ENCODE measurements at regions not wholly inside any gene's neighbourhood (a gene's known extent, or its start where the extent isn't known, plus 50 kb on each side); places are given as distances from the start of the nearest gene placed in this dataset.

DNA sequence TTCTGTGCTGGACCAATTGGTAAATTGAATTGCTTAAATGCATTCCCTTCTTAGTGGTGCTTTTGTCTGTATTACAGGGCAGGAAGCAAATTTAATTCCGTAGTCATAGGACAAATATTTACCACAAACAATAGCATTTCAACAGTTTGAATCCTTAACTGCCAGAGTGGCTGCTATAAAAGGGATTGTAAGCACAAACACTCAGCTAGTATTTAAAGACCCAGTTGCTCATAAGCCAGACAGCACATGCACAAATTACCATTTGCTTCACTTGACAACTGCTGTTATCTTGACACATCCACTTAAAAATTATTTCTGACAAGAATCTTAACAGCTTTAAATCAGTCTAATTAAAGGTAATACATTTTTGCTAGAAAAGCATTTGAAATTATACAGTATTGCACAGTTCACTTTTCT, 490.2 kb upstream of the ADAMTS9 start:
- H3K4me3 ChIP-seq (replicated peaks; ENCODE audit: insufficient read depth, low read length), result no peak overlapping the region

DNA sequence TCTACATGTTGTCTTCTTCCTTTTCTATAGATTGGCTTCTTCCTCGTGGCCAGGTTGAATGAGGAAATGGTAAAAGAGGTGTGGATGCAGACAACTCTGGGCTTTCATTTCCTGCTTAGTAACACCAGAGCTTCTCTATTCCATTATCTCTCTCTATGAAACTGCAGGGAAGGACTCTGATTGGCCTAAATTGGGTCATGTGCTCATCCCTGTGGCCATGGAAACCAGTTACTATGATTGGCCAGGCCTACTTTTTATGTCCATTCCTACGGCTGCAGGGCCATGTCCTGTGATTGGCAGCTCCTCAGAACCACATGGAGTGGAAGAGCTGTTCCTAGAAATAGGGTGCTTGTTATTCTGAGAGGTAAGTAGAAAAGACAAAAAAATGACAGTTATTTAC, 486.9 kb upstream of the ADAMTS9 start:
- Histone ChIP-seq H3K4me3 (replicated peaks; ENCODE audit: insufficient read depth, low read length) (no peak overlapping the region), H3K27ac (replicated peaks) (no peak overlapping the region), H3K27me3 (ENCODE audit: insufficient read depth, poor library complexity, severe bottlenecking) (no peaks in the 10 kb centered on the region)
- no peak for DNase-seq (ENCODE audit: low read depth in 1 of 2, low spot score in 1 of 2)
- no peak for TF ChIP-seq POLR2AphosphoS5 (IDR thresholded peaks at IDR 0.05; ENCODE audit: low read depth)
- no peak for TF ChIP-seq SPI1 (IDR thresholded peaks at IDR 0.05; ENCODE audit: borderline replicate concordance, low read depth)
- TF ChIP-seq GABPA (IDR thresholded peaks at IDR 0.05; ENCODE audit: low read depth), result no peak
- no peak for TF ChIP-seq CTCF (IDR thresholded peaks at IDR 0.05; ENCODE audit: insufficient read depth, low read length)
- TF ChIP-seq, protein P1, sequence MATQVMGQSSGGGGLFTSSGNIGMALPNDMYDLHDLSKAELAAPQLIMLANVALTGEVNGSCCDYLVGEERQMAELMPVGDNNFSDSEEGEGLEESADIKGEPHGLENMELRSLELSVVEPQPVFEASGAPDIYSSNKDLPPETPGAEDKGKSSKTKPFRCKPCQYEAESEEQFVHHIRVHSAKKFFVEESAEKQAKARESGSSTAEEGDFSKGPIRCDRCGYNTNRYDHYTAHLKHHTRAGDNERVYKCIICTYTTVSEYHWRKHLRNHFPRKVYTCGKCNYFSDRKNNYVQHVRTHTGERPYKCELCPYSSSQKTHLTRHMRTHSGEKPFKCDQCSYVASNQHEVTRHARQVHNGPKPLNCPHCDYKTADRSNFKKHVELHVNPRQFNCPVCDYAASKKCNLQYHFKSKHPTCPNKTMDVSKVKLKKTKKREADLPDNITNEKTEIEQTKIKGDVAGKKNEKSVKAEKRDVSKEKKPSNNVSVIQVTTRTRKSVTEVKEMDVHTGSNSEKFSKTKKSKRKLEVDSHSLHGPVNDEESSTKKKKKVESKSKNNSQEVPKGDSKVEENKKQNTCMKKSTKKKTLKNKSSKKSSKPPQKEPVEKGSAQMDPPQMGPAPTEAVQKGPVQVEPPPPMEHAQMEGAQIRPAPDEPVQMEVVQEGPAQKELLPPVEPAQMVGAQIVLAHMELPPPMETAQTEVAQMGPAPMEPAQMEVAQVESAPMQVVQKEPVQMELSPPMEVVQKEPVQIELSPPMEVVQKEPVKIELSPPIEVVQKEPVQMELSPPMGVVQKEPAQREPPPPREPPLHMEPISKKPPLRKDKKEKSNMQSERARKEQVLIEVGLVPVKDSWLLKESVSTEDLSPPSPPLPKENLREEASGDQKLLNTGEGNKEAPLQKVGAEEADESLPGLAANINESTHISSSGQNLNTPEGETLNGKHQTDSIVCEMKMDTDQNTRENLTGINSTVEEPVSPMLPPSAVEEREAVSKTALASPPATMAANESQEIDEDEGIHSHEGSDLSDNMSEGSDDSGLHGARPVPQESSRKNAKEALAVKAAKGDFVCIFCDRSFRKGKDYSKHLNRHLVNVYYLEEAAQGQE (IDR thresholded peaks at IDR 0.05; ENCODE audit: insufficient replicate concordance, low read depth), result no peak

More for the DNA sequence above, 490.2 kb upstream of the ADAMTS9 start:
- no peaks in the 10 kb centered on the region for H3K27me3 ChIP-seq (ENCODE audit: insufficient read depth, poor library complexity, severe bottlenecking)
- TF ChIP-seq, protein P1 (IDR thresholded peaks at IDR 0.05; ENCODE audit: insufficient replicate concordance, low read depth), result no peak
- no peak for TF ChIP-seq POLR2AphosphoS5 (IDR thresholded peaks at IDR 0.05; ENCODE audit: low read depth)
- no peak for TF ChIP-seq SPI1 (IDR thresholded peaks at IDR 0.05; ENCODE audit: borderline replicate concordance, low read depth)
- TF ChIP-seq GABPA (IDR thresholded peaks at IDR 0.05; ENCODE audit: low read depth), result no peak
- no peak for TF ChIP-seq CTCF (IDR thresholded peaks at IDR 0.05; ENCODE audit: insufficient read depth, low read length)
- DNase-seq (ENCODE audit: low read depth in 1 of 2, low spot score in 1 of 2), result no peak
- H3K27ac ChIP-seq (replicated peaks), result no peak overlapping the region

DNA sequence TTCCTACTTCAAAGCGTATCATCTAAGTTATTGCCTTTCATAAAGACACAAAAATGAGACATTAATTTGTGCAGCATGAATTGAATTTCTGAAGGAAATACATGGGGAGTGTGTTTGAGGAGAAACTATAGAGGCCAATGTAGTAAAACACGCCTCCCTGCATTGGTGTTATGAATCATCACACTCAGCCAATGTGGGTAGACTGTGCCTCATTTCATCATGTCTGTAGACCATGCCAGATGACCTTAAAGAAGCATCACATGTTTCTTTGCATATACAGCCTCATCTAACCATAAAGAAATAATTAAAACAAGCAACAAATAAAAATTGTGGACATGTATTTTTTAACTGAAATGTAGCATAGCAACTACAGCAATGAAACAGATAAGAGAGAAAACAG, 486.0 kb upstream of the ADAMTS9 start:
- no peaks in the 10 kb centered on the region for H3K27me3 ChIP-seq (ENCODE audit: insufficient read depth, poor library complexity, severe bottlenecking)
- no peak overlapping the region for H3K27ac ChIP-seq (replicated peaks)
- no peak for DNase-seq (ENCODE audit: low read depth in 1 of 2, low spot score in 1 of 2)
- no peak overlapping the region for H3K4me3 ChIP-seq (replicated peaks; ENCODE audit: insufficient read depth, low read length)
- TF ChIP-seq POLR2AphosphoS5 (IDR thresholded peaks at IDR 0.05; ENCODE audit: low read depth) (no peak), SPI1 (IDR thresholded peaks at IDR 0.05; ENCODE audit: borderline replicate concordance, low read depth) (no peak), GABPA (IDR thresholded peaks at IDR 0.05; ENCODE audit: low read depth) (no peak), CTCF (IDR thresholded peaks at IDR 0.05; ENCODE audit: insufficient read depth, low read length) (no peak)
- TF ChIP-seq, protein P1 (IDR thresholded peaks at IDR 0.05; ENCODE audit: insufficient replicate concordance, low read depth), result no peak

All from HL-60 (cell line).